ENCODE measurements at regions not wholly inside any gene's neighbourhood (a gene's known extent, or its start where the extent isn't known, plus 50 kb on each side); places are given as distances from the start of the nearest gene placed in this dataset.

DNA sequence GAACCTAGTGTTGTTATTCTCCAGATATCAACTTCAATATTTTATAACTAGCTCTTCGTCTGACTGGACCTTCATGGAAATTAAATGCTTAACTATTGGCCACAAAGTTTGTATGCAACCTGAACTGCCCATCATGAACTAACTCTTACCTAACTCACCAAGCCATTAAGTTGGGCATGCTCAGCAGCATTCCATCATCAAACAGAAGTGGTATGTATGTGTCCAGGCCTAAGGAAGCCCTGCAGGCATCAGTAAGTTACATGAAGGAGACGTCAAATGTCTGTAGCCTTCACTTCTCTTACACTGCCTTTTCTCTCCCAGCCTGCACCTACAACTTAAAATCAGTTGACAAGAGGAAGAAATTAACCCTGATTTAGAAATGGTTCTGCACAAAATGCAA, 1639.2 kb upstream of the PABPC4L start:
- H3K79me2 ChIP-seq (ENCODE audit: insufficient read depth, low read length): no peaks in the 10 kb centered on the region
- no peaks in the 10 kb centered on the region for H3K27me3 ChIP-seq (ENCODE audit: low read length)
- H3K9ac ChIP-seq (ENCODE audit: low read length): no peak overlapping the region
- H4K20me1 ChIP-seq (ENCODE audit: low read depth, low read length): no peaks in the 10 kb centered on the region
- no peak for TF ChIP-seq EZH2phosphoT487 (conservative IDR thresholded peaks at IDR 0.05; ENCODE audit: low read length)
- TF ChIP-seq, protein P1, sequence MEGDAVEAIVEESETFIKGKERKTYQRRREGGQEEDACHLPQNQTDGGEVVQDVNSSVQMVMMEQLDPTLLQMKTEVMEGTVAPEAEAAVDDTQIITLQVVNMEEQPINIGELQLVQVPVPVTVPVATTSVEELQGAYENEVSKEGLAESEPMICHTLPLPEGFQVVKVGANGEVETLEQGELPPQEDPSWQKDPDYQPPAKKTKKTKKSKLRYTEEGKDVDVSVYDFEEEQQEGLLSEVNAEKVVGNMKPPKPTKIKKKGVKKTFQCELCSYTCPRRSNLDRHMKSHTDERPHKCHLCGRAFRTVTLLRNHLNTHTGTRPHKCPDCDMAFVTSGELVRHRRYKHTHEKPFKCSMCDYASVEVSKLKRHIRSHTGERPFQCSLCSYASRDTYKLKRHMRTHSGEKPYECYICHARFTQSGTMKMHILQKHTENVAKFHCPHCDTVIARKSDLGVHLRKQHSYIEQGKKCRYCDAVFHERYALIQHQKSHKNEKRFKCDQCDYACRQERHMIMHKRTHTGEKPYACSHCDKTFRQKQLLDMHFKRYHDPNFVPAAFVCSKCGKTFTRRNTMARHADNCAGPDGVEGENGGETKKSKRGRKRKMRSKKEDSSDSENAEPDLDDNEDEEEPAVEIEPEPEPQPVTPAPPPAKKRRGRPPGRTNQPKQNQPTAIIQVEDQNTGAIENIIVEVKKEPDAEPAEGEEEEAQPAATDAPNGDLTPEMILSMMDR (IDR thresholded peaks at IDR 0.05; ENCODE audit: insufficient read depth, low read length, poor library complexity, severe bottlenecking): no peak
- no peak overlapping the region for H3K27ac ChIP-seq (ENCODE audit: low read depth, low read length)
- no peaks in the 10 kb centered on the region for H3K36me3 ChIP-seq (ENCODE audit: low read length)
- no peaks in the 10 kb centered on the region for H3F3A ChIP-seq (ENCODE audit: insufficient read depth)
- no peaks in the 10 kb centered on the region for H3K9me3 ChIP-seq (ENCODE audit: insufficient read depth, low read length)
- no peak overlapping the region for H3K4me3 ChIP-seq (ENCODE audit: insufficient read depth, low read length, poor library complexity, severe bottlenecking)
- no peaks in the 10 kb centered on the region for H3K9me2 ChIP-seq (replicated peaks; ENCODE audit: insufficient read depth, low read length)
- H3K4me2 ChIP-seq (ENCODE audit: low read depth, low read length, poor library complexity, severe bottlenecking): no peak overlapping the region
- H2AFZ ChIP-seq (ENCODE audit: low read depth, low read length, severe bottlenecking): no peak overlapping the region

DNA sequence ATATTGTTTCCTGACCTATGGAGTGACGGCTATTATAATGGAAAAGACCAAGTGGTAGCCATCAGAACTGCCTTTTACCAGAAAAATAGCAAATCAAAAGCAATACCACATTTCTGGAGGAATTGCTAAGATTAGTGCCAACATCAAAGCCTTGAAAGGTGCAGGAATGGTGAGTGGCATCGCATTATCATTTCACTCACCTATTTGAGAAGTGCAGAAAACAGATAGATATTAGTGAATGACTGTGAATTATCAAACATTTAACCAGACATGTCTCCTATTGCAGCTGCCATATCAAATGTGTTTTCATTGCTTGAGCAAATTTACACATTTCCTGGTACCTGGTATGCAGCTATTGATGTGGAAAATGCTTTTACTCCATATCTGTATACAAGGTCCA, 1638.1 kb upstream of the PABPC4L start:
- Histone ChIP-seq H3K9me2 (replicated peaks; ENCODE audit: insufficient read depth, low read length) (no peaks in the 10 kb centered on the region), H3K9ac (ENCODE audit: low read length) (no peak overlapping the region), H3K27ac (ENCODE audit: low read depth, low read length) (no peak overlapping the region), H4K20me1 (ENCODE audit: low read depth, low read length) (no peaks in the 10 kb centered on the region), H3K9me3 (ENCODE audit: insufficient read depth, low read length) (no peaks in the 10 kb centered on the region), H3K36me3 (ENCODE audit: low read length) (no peaks in the 10 kb centered on the region), H2AFZ (ENCODE audit: low read depth, low read length, severe bottlenecking) (no peak overlapping the region), H3K27me3 (ENCODE audit: low read length) (no peaks in the 10 kb centered on the region), H3K79me2 (ENCODE audit: insufficient read depth, low read length) (no peaks in the 10 kb centered on the region), H3K4me3 (ENCODE audit: insufficient read depth, low read length, poor library complexity, severe bottlenecking) (no peak overlapping the region), H3K4me2 (ENCODE audit: low read depth, low read length, poor library complexity, severe bottlenecking) (no peak overlapping the region), H3F3A (ENCODE audit: insufficient read depth) (no peaks in the 10 kb centered on the region)
- TF ChIP-seq, protein P1 (IDR thresholded peaks at IDR 0.05; ENCODE audit: insufficient read depth, low read length, poor library complexity, severe bottlenecking): no peak
- no peak for TF ChIP-seq EZH2phosphoT487 (conservative IDR thresholded peaks at IDR 0.05; ENCODE audit: low read length)

DNA sequence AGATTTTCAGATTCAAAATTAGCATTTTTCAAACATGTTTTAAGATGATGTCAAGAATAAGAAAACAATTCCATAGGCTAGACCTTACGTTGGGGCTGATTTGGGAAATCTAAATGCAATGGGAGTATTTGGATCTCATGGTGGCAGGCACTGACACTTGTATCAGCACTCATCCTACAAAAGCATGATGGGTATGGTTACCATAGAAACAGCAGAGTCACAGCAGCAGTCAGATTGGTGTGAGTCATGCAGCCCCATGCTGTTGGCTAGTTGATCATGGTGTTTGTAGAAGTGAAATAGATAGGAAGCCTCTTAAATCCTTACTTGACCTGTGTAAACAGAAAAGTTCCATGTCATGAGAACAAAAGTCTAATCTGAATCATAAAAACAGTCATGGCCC, 1637.3 kb upstream of the PABPC4L start:
- no peaks in the 10 kb centered on the region for H4K20me1 ChIP-seq (ENCODE audit: low read depth, low read length)
- no peak overlapping the region for H2AFZ ChIP-seq (ENCODE audit: low read depth, low read length, severe bottlenecking)
- H3K9me2 ChIP-seq (replicated peaks; ENCODE audit: insufficient read depth, low read length): no peaks in the 10 kb centered on the region
- no peaks in the 10 kb centered on the region for H3K27me3 ChIP-seq (ENCODE audit: low read length)
- no peak for TF ChIP-seq EZH2phosphoT487 (conservative IDR thresholded peaks at IDR 0.05; ENCODE audit: low read length)
- TF ChIP-seq, protein P1 (IDR thresholded peaks at IDR 0.05; ENCODE audit: insufficient read depth, low read length, poor library complexity, severe bottlenecking): no peak
- H3K36me3 ChIP-seq (ENCODE audit: low read length): no peaks in the 10 kb centered on the region
- H3K79me2 ChIP-seq (ENCODE audit: insufficient read depth, low read length): no peaks in the 10 kb centered on the region
- no peak overlapping the region for H3K27ac ChIP-seq (ENCODE audit: low read depth, low read length)
- no peak overlapping the region for H3K4me2 ChIP-seq (ENCODE audit: low read depth, low read length, poor library complexity, severe bottlenecking)
- no peaks in the 10 kb centered on the region for H3F3A ChIP-seq (ENCODE audit: insufficient read depth)
- no peak overlapping the region for H3K4me3 ChIP-seq (ENCODE audit: insufficient read depth, low read length, poor library complexity, severe bottlenecking)
- H3K9me3 ChIP-seq (ENCODE audit: insufficient read depth, low read length): no peaks in the 10 kb centered on the region
- no peak overlapping the region for H3K9ac ChIP-seq (ENCODE audit: low read length)

Data from SU-DHL-6 (cell line).